H1 (cell line): ENCODE measurements at regions not wholly inside any gene's neighbourhood (a gene's known extent, or its start where the extent isn't known, plus 50 kb on each side); places are given as distances from the start of the nearest gene placed in this dataset.

Experiments used
- CTCF ChIA-PET: fragments of 300-600 bp; sonication (Branson Sonifier 250); formaldehyde crosslinking; loops from one replicate; lab custom pipeline; 2021; ENCODE audit not compliant: partially characterized antibody; lab: Charles Lee
- POLR2A ChIA-PET: fragments of 300-600 bp; sonication (Branson Sonifier 250); formaldehyde crosslinking; loops from one replicate; lab custom pipeline; 2021; ENCODE audit warnings: inconsistent platforms; ENCODE audit not compliant: partially characterized antibody; lab: Charles Lee
- DNase-seq, 2 experiments: peaks; one replicate each; pipeline versions ENCODE4 v3.0.0 to v3.0.0-alpha.2; 2010 to 2022; ENCODE audit warnings: low spot score in 2 of 2, low read depth in 1 of 2, mixed read lengths in 1 of 2
- FAIRE-seq: peaks from 2 replicates; lab custom pipeline; 2011; peaks lifted over from hg19 to GRCh38; lab: Jason Lieb, UNC
- H2AFZ ChIP-seq: 2 replicates; pipeline ENCODE4 v1.8.1; 2012; ENCODE audit warnings: low read length, inconsistent platforms
- H2AK5ac ChIP-seq: 2 replicates; pipeline ENCODE4 v1.6.1; 2013; ENCODE audit warnings: low read depth, low read length
- H2BK120ac ChIP-seq: replicated peaks from 2 replicates; pipeline ENCODE3; 2013; ENCODE audit warnings: low read depth, low read length, inconsistent platforms
- H2BK12ac ChIP-seq: 2 replicates; pipeline ENCODE4 v1.6.1; 2013; ENCODE audit warnings: low read depth, low read length
- H2BK15ac ChIP-seq: 2 replicates; pipeline ENCODE4 v1.6.1; 2013; ENCODE audit warnings: low read length
- H2BK20ac ChIP-seq: 2 replicates; pipeline ENCODE4 v1.6.1; 2013; ENCODE audit warnings: low read length
- H2BK5ac ChIP-seq: 2 replicates; pipeline ENCODE4 v1.6.1; 2013; ENCODE audit warnings: low read depth, low read length
- H3K14ac ChIP-seq: 2 replicates; pipeline ENCODE4 v1.6.1; 2013; ENCODE audit warnings: inconsistent platforms; ENCODE audit not compliant: insufficient read length
- H3K18ac ChIP-seq: 2 replicates; pipeline ENCODE4 v1.6.1; 2013; ENCODE audit warnings: low read length; ENCODE audit errors: extremely low read depth
- H3K23ac ChIP-seq: 2 replicates; pipeline ENCODE4 v1.6.1; 2013; ENCODE audit warnings: inconsistent platforms; ENCODE audit not compliant: insufficient read length
- H3K23me2 ChIP-seq: 2 replicates; pipeline ENCODE4 v1.6.1; 2013; ENCODE audit warnings: low read depth, low read length
- H3K27ac ChIP-seq: 2 replicates; pipeline ENCODE4 v1.6.1; 2011; ENCODE audit warnings: low read depth, low read length, inconsistent platforms
- H3K27me3 ChIP-seq, 4 experiments: replicated peaks in 1 of 4; 1 replicate in 1 of 4; 2 replicates in 3 of 4; pipeline versions ENCODE4 v1.6.1 to v1.8.1; 2011 to 2013; ENCODE audit warnings: low read length in 3 of 4, mild to moderate bottlenecking in 3 of 4, inconsistent platforms in 2 of 4, mixed read lengths in 2 of 4, moderate library complexity in 1 of 4; ENCODE audit not compliant: control insufficient read depth in 3 of 4, insufficient read depth in 3 of 4; ENCODE audit errors: extremely low read depth in 1 of 4
- H3K36me3 ChIP-seq, 4 experiments: 2 replicates each; pipeline versions ENCODE4 v1.6.1 to v1.8.1; 2011 to 2013; ENCODE audit warnings: mild to moderate bottlenecking in 4 of 4, low read length in 3 of 4, moderate library complexity in 2 of 4, control low read depth in 1 of 4, inconsistent platforms in 1 of 4; ENCODE audit not compliant: insufficient read depth in 4 of 4, control insufficient read depth in 2 of 4
- H3K4ac ChIP-seq: replicated peaks from 2 replicates; pipeline ENCODE3; 2013; ENCODE audit warnings: low read length, low read depth, mixed read lengths, inconsistent platforms; ENCODE audit not compliant: insufficient read length
- H3K4me1 ChIP-seq, 4 experiments: replicated peaks in 1 of 4; 1 replicate in 1 of 4; 2 replicates in 3 of 4; pipeline versions ENCODE4 v1.6.1 to v1.8.1; 2011 to 2013; ENCODE audit warnings: low read length in 3 of 4, inconsistent platforms in 2 of 4, mixed read lengths in 1 of 4; ENCODE audit not compliant: insufficient read depth in 4 of 4, control insufficient read depth in 3 of 4
- H3K4me2 ChIP-seq, 2 experiments: 2 replicates each; pipeline versions ENCODE4 v1.6.1 to v1.8.1; 2011 to 2013; ENCODE audit warnings: low read depth in 2 of 2, low read length in 2 of 2, control low read depth in 1 of 2, inconsistent platforms in 1 of 2, mild to moderate bottlenecking in 1 of 2; ENCODE audit not compliant: insufficient read depth in 1 of 2
- H3K4me3 ChIP-seq, 4 experiments: fragments of 200-600, 300-600 bp in 1 of 4; sonication (generic), shearing (Covaris generic), sonication (Bioruptor Twin) in 1 of 4; 2 replicates each; pipeline versions ENCODE4 v1.5.1 to v1.8.1; 2011 to 2016; ENCODE audit warnings: low read length in 4 of 4, low read depth in 3 of 4, control low read depth in 2 of 4, inconsistent platforms in 2 of 4, mild to moderate bottlenecking in 2 of 4, mixed read lengths in 1 of 4, moderate library complexity in 1 of 4; ENCODE audit not compliant: insufficient read depth in 2 of 4; ENCODE audit errors: extremely low read depth in 1 of 4
- H3K56ac ChIP-seq: replicated peaks from 2 replicates; pipeline ENCODE3; 2013; ENCODE audit warnings: low read depth, mild to moderate bottlenecking, mixed read lengths, low read length, inconsistent platforms; ENCODE audit not compliant: insufficient read length
- H3K79me1 ChIP-seq: 2 replicates; pipeline ENCODE4 v1.6.1; 2013; ENCODE audit warnings: low read depth, low read length, control low read depth
- H3K79me2 ChIP-seq, 2 experiments: 2 replicates each; pipeline versions ENCODE4 v1.6.1 to v1.8.1; 2012 to 2013; ENCODE audit warnings: low read length in 2 of 2, mild to moderate bottlenecking in 2 of 2, inconsistent platforms in 1 of 2; ENCODE audit not compliant: insufficient read depth in 2 of 2, control insufficient read depth in 1 of 2
- H3K9ac ChIP-seq, 4 experiments: replicated peaks in 1 of 4; 1 replicate in 1 of 4; 2 replicates in 3 of 4; pipeline versions ENCODE4 v1.6.1 to v1.8.1; 2011 to 2013; ENCODE audit warnings: low read depth in 3 of 4, low read length in 3 of 4, control low read depth in 2 of 4, mild to moderate bottlenecking in 2 of 4, moderate library complexity in 2 of 4, inconsistent platforms in 1 of 4; ENCODE audit errors: extremely low read depth in 1 of 4
- H3K9me3 ChIP-seq, 2 experiments: 2 replicates each; pipeline versions ENCODE4 v1.6.1 to v1.8.1; 2012 to 2013; ENCODE audit warnings: mild to moderate bottlenecking in 2 of 2, moderate library complexity in 2 of 2, control low read depth in 1 of 2, inconsistent platforms in 1 of 2, low read depth in 1 of 2, low read length in 1 of 2, mixed read lengths in 1 of 2; ENCODE audit not compliant: insufficient read depth in 2 of 2
- H4K20me1 ChIP-seq, 2 experiments: replicated peaks in 1 of 2; 2 replicates each; pipeline versions ENCODE3 to v1.8.1; 2011 to 2013; ENCODE audit warnings: inconsistent platforms in 2 of 2, low read length in 2 of 2, mild to moderate bottlenecking in 1 of 2; ENCODE audit not compliant: insufficient read depth in 2 of 2, control insufficient read depth in 1 of 2
- H4K5ac ChIP-seq: 2 replicates; pipeline ENCODE4 v1.6.1; 2013; ENCODE audit warnings: low read length, low read depth, mixed read lengths, inconsistent platforms; ENCODE audit not compliant: insufficient read length
- H4K8ac ChIP-seq: 2 replicates; pipeline ENCODE4 v1.8.0; 2013; ENCODE audit warnings: mild to moderate bottlenecking, moderate library complexity, low read length, inconsistent platforms; ENCODE audit not compliant: insufficient read depth; ENCODE audit errors: extremely low read depth
- H4K91ac ChIP-seq: replicated peaks from 2 replicates; pipeline ENCODE3; 2013; ENCODE audit warnings: low read length, mixed read lengths, inconsistent platforms; ENCODE audit not compliant: insufficient read length
- BACH1 ChIP-seq: IDR thresholded peaks from 2 replicates; pipeline ENCODE4 v1.6.1; 2012; ENCODE audit warnings: low read length, improper control_type of control experiment
- BCL11A ChIP-seq, 2 experiments: IDR thresholded peaks; one replicate each; pipeline ENCODE4 v1.6.1; 2011; ENCODE audit warnings: low read depth in 2 of 2, low read length in 2 of 2, mild to moderate bottlenecking in 2 of 2
- CBX8 ChIP-seq: fragments of 300-800, 300-1000 bp; sonication (generic); IDR thresholded peaks from 2 replicates; pipeline ENCODE4 v1.7.1; 2016; ENCODE audit warnings: low read depth, low read length, borderline replicate concordance
- POU5F1 ChIP-seq: IDR thresholded peaks from 2 replicates; pipeline ENCODE4 v1.6.1; 2011; ENCODE audit warnings: low read depth, mild to moderate bottlenecking, low read length, moderate library complexity
- SIN3A ChIP-seq, 2 experiments: IDR thresholded peaks in 1 of 2; conservative IDR thresholded peaks in 1 of 2; 2 replicates each; pipeline ENCODE4 v1.6.1; 2011 to 2012; ENCODE audit warnings: low read length in 2 of 2, improper control_type of control experiment in 1 of 2, low read depth in 1 of 2, mild to moderate bottlenecking in 1 of 2
- TBP ChIP-seq: IDR thresholded peaks from 2 replicates; pipeline ENCODE4 v1.6.1; 2011; ENCODE audit warnings: low read depth, low read length, improper control_type of control experiment
- TCF12 ChIP-seq: IDR thresholded peaks from 2 replicates; pipeline ENCODE4 v1.6.1; 2011; ENCODE audit warnings: low read depth, mild to moderate bottlenecking, low read length
- WGBS, 2 experiments: shearing (Covaris generic) in 1 of 2; methylation state at CpG; one replicate each; pipeline versions ENCODE4 v1.1.6 to v1.1.7; 2013 to 2015; ENCODE audit warnings: low lambda C conversion rate in 2 of 2, mixed read lengths in 2 of 2, inconsistent platforms in 1 of 2, low coverage in 1 of 2, missing lambda C conversion rate in 1 of 2; ENCODE audit not compliant: insufficient replicate concordance in 2 of 2, insufficient coverage in 1 of 2, insufficient read length in 1 of 2; ENCODE audit errors: extremely low coverage in 1 of 2, missing lambda C conversion rate in 1 of 2; 5-methylcytosine and 5-hydroxymethylcytosine counted together

DNA sequence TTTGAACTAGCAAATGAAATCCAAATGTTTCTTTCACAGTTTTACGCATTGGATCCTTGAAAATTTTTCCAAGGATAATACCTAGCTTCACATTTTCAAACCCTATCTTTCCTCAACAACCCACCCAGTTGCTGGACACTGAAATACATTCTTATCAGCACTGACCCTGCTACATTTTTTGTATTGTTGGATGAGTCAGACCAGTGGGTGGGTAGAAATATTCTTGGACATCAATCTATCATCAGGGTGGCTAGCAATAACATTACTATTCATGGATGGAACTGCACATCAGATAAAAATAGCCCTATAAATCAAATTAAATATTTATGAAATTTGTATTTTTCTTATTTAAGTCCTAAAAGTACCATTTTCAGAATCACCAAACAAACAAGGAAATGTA is 407.4 kb upstream of the IZUMO3 start:
- Histone ChIP-seq H4K20me1 (no peaks in the 10 kb centered on the region), H2BK15ac (no peak overlapping the region), H2AK5ac (no peak overlapping the region), H3K27ac (no peak overlapping the region), H3K27me3 (no peaks in the 10 kb centered on the region), H3K4me3 (no peak overlapping the region), H3K79me2 (no peaks in the 10 kb centered on the region), H3K23ac (no peak overlapping the region), H3K56ac (no peak overlapping the region), H3K9me3 (no peaks in the 10 kb centered on the region), H2AFZ (no peak overlapping the region), H3K18ac (no peak overlapping the region), H3K4me1 (no peaks in the 10 kb centered on the region), H3K4me2 (no peak overlapping the region), H3K36me3 (no peaks in the 10 kb centered on the region), H2BK20ac (no peak overlapping the region), H4K5ac (no peak overlapping the region), H3K9ac (no peak overlapping the region), H2BK5ac (no peak overlapping the region), H3K14ac (no peak overlapping the region), H2BK120ac (no peak overlapping the region), H3K23me2 (no peaks in the 10 kb centered on the region), H4K8ac (no peak overlapping the region), H3K79me1 (no peaks in the 10 kb centered on the region), H4K91ac (no peak overlapping the region), H2BK12ac (no peak overlapping the region), H3K4ac (no peak overlapping the region)
- CTCF ChIA-PET: no interaction called here
- no peak for FAIRE-seq
- WGBS, 2 experiments: 88% methylated on average over 1 of the region's 1 CpG; no CpG with 5 or more reads in 1 of the 2 experiments
- POLR2A ChIA-PET: no interaction called here
- no peak for DNase-seq
- no peak for TF ChIP-seq BACH1
- TF ChIP-seq CBX8: no peak
- TF ChIP-seq BCL11A (IDR thresholded peaks at IDR 0.05; ENCODE audit: low read depth in 2 of 2, low read length in 2 of 2): no peak
- TF ChIP-seq SIN3A (conservative IDR thresholded peaks at IDR 0.05 in 1 of 2, IDR thresholded peaks at IDR 0.05 in 1 of 2; ENCODE audit: low read depth in 1 of 2, low read length in 2 of 2): no peak
- no peak for TF ChIP-seq TCF12
- TF ChIP-seq POU5F1: no peak
- TF ChIP-seq TBP: no peak
